HepG2 (cell line): ENCODE measurements at regions not wholly inside any gene's neighbourhood (a gene's known extent, or its start where the extent isn't known, plus 50 kb on each side); places are given as distances from the start of the nearest gene placed in this dataset.

Source experiments
- ATAC-seq: fragments of 200-7000 bp; cut with Tn5 transposase; 3 replicates; pipeline ENCODE4 v1.9.1; 2020; ENCODE audit warnings: mild to moderate bottlenecking, moderate library complexity
- BruUV-seq: library from RNA; stranded (reverse); fragments of 400-500 nt; replicated peaks from 2 replicates; lab custom pipeline; 2021; lab: Mats Ljungman, UMichigan
- CTCF ChIA-PET: fragments of 300-600 bp; formaldehyde crosslinking; extraction: SDS; loops from one replicate; lab custom pipeline; 2021; ENCODE audit warnings: low total read pairs, inconsistent platforms, low intra/inter-chr PET ratio; lab: Yijun Ruan, JAX
- POLR2A ChIA-PET: fragments of 350-600 bp; sonication (Branson Sonifier 250); formaldehyde crosslinking; loops from one replicate; lab custom pipeline; 2020; ENCODE audit warnings: antibody characterized with exemption, inconsistent platforms; lab: Yijun Ruan, JAX
- DNase-seq: peaks from one replicate; pipeline ENCODE4 v3.0.0-alpha.2; 2015; ENCODE audit warnings: low spot score
- FAIRE-seq: peaks from 3 replicates; lab custom pipeline; 2011; peaks lifted over from hg19 to GRCh38; lab: Jason Lieb, UNC
- H2AFZ ChIP-seq: one replicate; pipeline ENCODE4 v1.6.1; 2011; ENCODE audit warnings: low read length, inconsistent platforms
- H3K27ac ChIP-seq: fragments of 300-600 bp; 3 replicates; pipeline ENCODE4 v1.8.0; 2011; ENCODE audit warnings: mixed run types, mild to moderate bottlenecking, mixed read lengths, low read length, inconsistent platforms; ENCODE audit not compliant: insufficient read depth; ENCODE audit errors: extremely low read length
- H3K27me3 ChIP-seq, 2 experiments: fragments of 200-600 bp in 1 of 2; 2 replicates in 1 of 2; 3 replicates in 1 of 2; pipeline versions ENCODE4 v1.6.0 to v1.8.0; 2011; ENCODE audit warnings: low read length in 2 of 2, mild to moderate bottlenecking in 2 of 2, moderate library complexity in 2 of 2, inconsistent platforms in 1 of 2; ENCODE audit not compliant: insufficient read depth in 2 of 2, control insufficient read depth in 1 of 2
- H3K36me3 ChIP-seq, 2 experiments: fragments of 200-600 bp in 1 of 2; replicated peaks in 1 of 2; 2 replicates in 1 of 2; 3 replicates in 1 of 2; pipeline versions ENCODE4 v1.5.1 to v1.8.0; 2011; ENCODE audit warnings: low read length in 2 of 2, inconsistent platforms in 1 of 2; ENCODE audit not compliant: insufficient read depth in 2 of 2, control insufficient read depth in 1 of 2
- H3K4me1 ChIP-seq: 2 replicates; pipeline ENCODE4 v1.5.1; 2012; ENCODE audit warnings: low read length, inconsistent platforms; ENCODE audit not compliant: insufficient read depth
- H3K4me2 ChIP-seq: 2 replicates; pipeline ENCODE4 v1.6.0; 2011; ENCODE audit warnings: low read depth, low read length, inconsistent platforms
- H3K4me3 ChIP-seq, 3 experiments: fragments of 200-600 bp in 1 of 3; sonication (generic), shearing (Covaris generic) in 1 of 3; replicated peaks in 1 of 3; 2 replicates each; pipeline ENCODE4 v1.5.1; 2011 to 2016; ENCODE audit warnings: low read length in 3 of 3, inconsistent platforms in 2 of 3, low read depth in 2 of 3, mild to moderate bottlenecking in 2 of 3, control low read depth in 1 of 3, mixed read lengths in 1 of 3; ENCODE audit not compliant: insufficient read depth in 1 of 3
- H3K79me2 ChIP-seq: one replicate; pipeline ENCODE4 v1.6.1; 2011; ENCODE audit warnings: low read length, inconsistent platforms; ENCODE audit not compliant: insufficient read depth
- H3K9ac ChIP-seq: 2 replicates; pipeline ENCODE4 v1.6.0; 2011; ENCODE audit warnings: mild to moderate bottlenecking, low read depth, low read length, inconsistent platforms; ENCODE audit not compliant: insufficient read depth
- H3K9me3 ChIP-seq: 2 replicates; pipeline ENCODE4 v1.5.1; 2012; ENCODE audit warnings: mild to moderate bottlenecking, low read length
- H4K20me1 ChIP-seq: 2 replicates; pipeline ENCODE4 v1.6.0; 2011; ENCODE audit warnings: inconsistent platforms, mild to moderate bottlenecking, low read length, moderate library complexity; ENCODE audit not compliant: insufficient read depth
- ARID2 ChIP-seq: sonication (generic); formaldehyde crosslinking; IDR thresholded peaks from 2 replicates; pipeline ENCODE4 v1.8.1; 2022; ENCODE audit warnings: mild to moderate bottlenecking, missing genetic modification reagents, borderline replicate concordance
- ATAD3A ChIP-seq: sonication (generic); formaldehyde crosslinking; IDR thresholded peaks from 2 replicates; pipeline ENCODE4 v1.4.0; 2020; ENCODE audit warnings: missing genetic modification reagents
- CENPX ChIP-seq: sonication (generic); formaldehyde crosslinking; IDR thresholded peaks from 2 replicates; pipeline ENCODE4 v1.9.0; 2021; ENCODE audit warnings: mild to moderate bottlenecking, missing genetic modification reagents, moderate library complexity
- JDP2 ChIP-seq: sonication (generic); formaldehyde crosslinking; IDR thresholded peaks from 2 replicates; pipeline ENCODE4 v1.8.1; 2022; ENCODE audit warnings: missing genetic modification reagents, borderline replicate concordance
- KDM2A ChIP-seq: sonication (generic); formaldehyde crosslinking; IDR thresholded peaks from 2 replicates; pipeline ENCODE4 v1.4.0; 2020; ENCODE audit warnings: low read depth, missing genetic modification reagents, borderline replicate concordance
- NFKB2 ChIP-seq: sonication (generic); formaldehyde crosslinking; IDR thresholded peaks from 2 replicates; pipeline ENCODE4 v1.4.0; 2020; ENCODE audit warnings: missing genetic modification reagents, borderline replicate concordance
- RFXAP ChIP-seq: sonication (generic); formaldehyde crosslinking; IDR thresholded peaks from 2 replicates; pipeline ENCODE4 v1.4.0; 2020; ENCODE audit warnings: missing genetic modification reagents, borderline replicate concordance
- SMARCC2 ChIP-seq: fragments of 450-650 bp; IDR thresholded peaks from 2 replicates; pipeline ENCODE4 v1.6.1; 2017; ENCODE audit warnings: antibody characterized with exemption, mild to moderate bottlenecking
- ZKSCAN1 ChIP-seq: fragments of 150-350 bp; IDR thresholded peaks from 2 replicates; pipeline ENCODE4 v1.6.1; 2014; ENCODE audit warnings: low read length
- ZNF318 ChIP-seq: sonication (generic); formaldehyde crosslinking; IDR thresholded peaks from 2 replicates; pipeline ENCODE4 v1.4.0; 2020; ENCODE audit warnings: mild to moderate bottlenecking, missing genetic modification reagents
- ZNF44 ChIP-seq: sonication (generic); formaldehyde crosslinking; IDR thresholded peaks from 2 replicates; pipeline ENCODE4 v1.5.1; 2020; ENCODE audit warnings: mild to moderate bottlenecking, missing genetic modification reagents
- ZSCAN29 ChIP-seq: sonication (generic); formaldehyde crosslinking; conservative IDR thresholded peaks from 2 replicates; pipeline ENCODE4 v1.4.0; 2020; ENCODE audit warnings: mild to moderate bottlenecking, missing genetic modification reagents
- WGBS: methylation state at CpG from one replicate; pipeline ENCODE4 v1.1.6; 2017; ENCODE audit warnings: low lambda C conversion rate; 5-methylcytosine and 5-hydroxymethylcytosine counted together
- in situ Hi-C: cut with HindIII; loops from 2 replicates; pipeline ENCODE4 v1.10.0; 2017; ENCODE audit warnings: low pct_unique_long_range_greater_than_20kb; ENCODE audit not compliant: extremely low pct_ligation_motif_present
- intact Hi-C: fragments of 100-400 bp; cut with micrococcal nuclease; formaldehyde crosslinking; loops from one replicate; pipeline ENCODE4 v1.10.0; 2022; ENCODE audit not compliant: unreplicated experiment

DNA sequence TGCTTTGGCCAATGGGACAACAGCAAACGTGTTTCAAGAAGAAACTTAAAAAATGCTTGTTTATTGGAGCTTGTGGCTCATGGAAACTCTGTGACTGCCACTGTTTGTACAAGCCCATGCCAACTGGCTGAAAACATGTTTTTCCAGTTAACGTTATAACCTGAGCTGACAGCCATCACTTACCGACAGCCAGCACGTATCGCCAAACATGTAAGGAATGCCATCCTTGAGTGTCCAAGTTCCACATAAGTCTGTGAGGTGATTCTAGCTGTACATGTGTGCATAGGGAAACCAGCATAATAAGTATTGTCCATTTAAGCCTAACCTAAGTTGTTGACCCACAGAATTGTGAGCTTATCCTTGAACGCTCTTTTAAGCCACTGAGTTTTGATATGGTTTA lies 596.9 kb downstream of the TRHDE start:
- FAIRE-seq (no peak), DNase-seq (no peak), ATAC-seq (no peak)
- no peaks in the 10 kb centered on the region for H3K79me2 ChIP-seq
- no peaks in the 10 kb centered on the region for H3K36me3 ChIP-seq
- no peak overlapping the region for H3K9ac ChIP-seq
- no peak overlapping the region for H3K4me2 ChIP-seq
- no TSS peak for BruUV-seq
- in situ Hi-C loops (no loop called here), intact Hi-C loops (no loop called here)
- peaks cover 38% of the 10 kb centered on the region for H3K9me3 ChIP-seq
- TF ChIP-seq ZSCAN29 (CRISPR knock-in tag) (no peak), ATAD3A (CRISPR knock-in tag) (no peak), KDM2A (CRISPR knock-in tag) (no peak), SMARCC2 (no peak), ZKSCAN1 (no peak), NFKB2 (no peak), ZNF44 (CRISPR knock-in tag) (no peak), RFXAP (no peak), JDP2 (CRISPR knock-in tag) (no peak), ZNF318 (CRISPR knock-in tag) (no peak), ARID2 (no peak), CENPX (CRISPR knock-in tag) (no peak)
- ChIA-PET POLR2A (no interaction called here), CTCF (no interaction called here)
- no peak overlapping the region for H2AFZ ChIP-seq
- H3K4me3 ChIP-seq: no peak overlapping the region
- no peak overlapping the region for H3K27ac ChIP-seq
- WGBS: 51% methylated on average over 4 of the region's 6 CpGs
- H3K27me3 ChIP-seq: no peaks in the 10 kb centered on the region
- no peaks in the 10 kb centered on the region for H4K20me1 ChIP-seq
- no peaks in the 10 kb centered on the region for H3K4me1 ChIP-seq
